H1 (cell line): ENCODE measurements at regions not wholly inside any gene's neighbourhood (a gene's known extent, or its start where the extent isn't known, plus 50 kb on each side); places are given as distances from the start of the nearest gene placed in this dataset.
A peak's percentile ranks its signal among the peaks of the same experiment; 100 is the strongest.

ENCODE experiments used
- CTCF ChIA-PET: fragments of 300-600 bp; sonication (Branson Sonifier 250); formaldehyde crosslinking; loops from one replicate; lab custom pipeline; 2021; ENCODE audit not compliant: partially characterized antibody; lab: Charles Lee
- POLR2A ChIA-PET: fragments of 300-600 bp; sonication (Branson Sonifier 250); formaldehyde crosslinking; loops from one replicate; lab custom pipeline; 2021; ENCODE audit warnings: inconsistent platforms; ENCODE audit not compliant: partially characterized antibody; lab: Charles Lee
- DNase-seq, 2 experiments: peaks; one replicate each; pipeline versions ENCODE4 v3.0.0 to v3.0.0-alpha.2; 2010 to 2022; ENCODE audit warnings: low spot score in 2 of 2, low read depth in 1 of 2, mixed read lengths in 1 of 2
- FAIRE-seq: peaks from 2 replicates; lab custom pipeline; 2011; peaks lifted over from hg19 to GRCh38; lab: Jason Lieb, UNC
- H2AFZ ChIP-seq: 2 replicates; pipeline ENCODE4 v1.8.1; 2012; ENCODE audit warnings: low read length, inconsistent platforms
- H2AK5ac ChIP-seq: 2 replicates; pipeline ENCODE4 v1.6.1; 2013; ENCODE audit warnings: low read depth, low read length
- H2BK120ac ChIP-seq: replicated peaks from 2 replicates; pipeline ENCODE3; 2013; ENCODE audit warnings: low read depth, low read length, inconsistent platforms
- H2BK12ac ChIP-seq: 2 replicates; pipeline ENCODE4 v1.6.1; 2013; ENCODE audit warnings: low read depth, low read length
- H2BK15ac ChIP-seq: 2 replicates; pipeline ENCODE4 v1.6.1; 2013; ENCODE audit warnings: low read length
- H2BK20ac ChIP-seq: 2 replicates; pipeline ENCODE4 v1.6.1; 2013; ENCODE audit warnings: low read length
- H2BK5ac ChIP-seq: 2 replicates; pipeline ENCODE4 v1.6.1; 2013; ENCODE audit warnings: low read depth, low read length
- H3K14ac ChIP-seq: 2 replicates; pipeline ENCODE4 v1.6.1; 2013; ENCODE audit warnings: inconsistent platforms; ENCODE audit not compliant: insufficient read length
- H3K18ac ChIP-seq: 2 replicates; pipeline ENCODE4 v1.6.1; 2013; ENCODE audit warnings: low read length; ENCODE audit errors: extremely low read depth
- H3K23ac ChIP-seq: 2 replicates; pipeline ENCODE4 v1.6.1; 2013; ENCODE audit warnings: inconsistent platforms; ENCODE audit not compliant: insufficient read length
- H3K23me2 ChIP-seq: 2 replicates; pipeline ENCODE4 v1.6.1; 2013; ENCODE audit warnings: low read depth, low read length
- H3K27ac ChIP-seq: 2 replicates; pipeline ENCODE4 v1.6.1; 2011; ENCODE audit warnings: low read depth, low read length, inconsistent platforms
- H3K27me3 ChIP-seq, 4 experiments: replicated peaks in 1 of 4; 1 replicate in 1 of 4; 2 replicates in 3 of 4; pipeline versions ENCODE4 v1.6.1 to v1.8.1; 2011 to 2013; ENCODE audit warnings: low read length in 3 of 4, mild to moderate bottlenecking in 3 of 4, inconsistent platforms in 2 of 4, mixed read lengths in 2 of 4, moderate library complexity in 1 of 4; ENCODE audit not compliant: control insufficient read depth in 3 of 4, insufficient read depth in 3 of 4; ENCODE audit errors: extremely low read depth in 1 of 4
- H3K36me3 ChIP-seq, 4 experiments: 2 replicates each; pipeline versions ENCODE4 v1.6.1 to v1.8.1; 2011 to 2013; ENCODE audit warnings: mild to moderate bottlenecking in 4 of 4, low read length in 3 of 4, moderate library complexity in 2 of 4, control low read depth in 1 of 4, inconsistent platforms in 1 of 4; ENCODE audit not compliant: insufficient read depth in 4 of 4, control insufficient read depth in 2 of 4
- H3K4ac ChIP-seq: replicated peaks from 2 replicates; pipeline ENCODE3; 2013; ENCODE audit warnings: low read length, low read depth, mixed read lengths, inconsistent platforms; ENCODE audit not compliant: insufficient read length
- H3K4me1 ChIP-seq, 4 experiments: replicated peaks in 1 of 4; 1 replicate in 1 of 4; 2 replicates in 3 of 4; pipeline versions ENCODE4 v1.6.1 to v1.8.1; 2011 to 2013; ENCODE audit warnings: low read length in 3 of 4, inconsistent platforms in 2 of 4, mixed read lengths in 1 of 4; ENCODE audit not compliant: insufficient read depth in 4 of 4, control insufficient read depth in 3 of 4
- H3K4me2 ChIP-seq, 2 experiments: 2 replicates each; pipeline versions ENCODE4 v1.6.1 to v1.8.1; 2011 to 2013; ENCODE audit warnings: low read depth in 2 of 2, low read length in 2 of 2, control low read depth in 1 of 2, inconsistent platforms in 1 of 2, mild to moderate bottlenecking in 1 of 2; ENCODE audit not compliant: insufficient read depth in 1 of 2
- H3K4me3 ChIP-seq, 4 experiments: fragments of 200-600, 300-600 bp in 1 of 4; sonication (generic), shearing (Covaris generic), sonication (Bioruptor Twin) in 1 of 4; 2 replicates each; pipeline versions ENCODE4 v1.5.1 to v1.8.1; 2011 to 2016; ENCODE audit warnings: low read length in 4 of 4, low read depth in 3 of 4, control low read depth in 2 of 4, inconsistent platforms in 2 of 4, mild to moderate bottlenecking in 2 of 4, mixed read lengths in 1 of 4, moderate library complexity in 1 of 4; ENCODE audit not compliant: insufficient read depth in 2 of 4; ENCODE audit errors: extremely low read depth in 1 of 4
- H3K56ac ChIP-seq: replicated peaks from 2 replicates; pipeline ENCODE3; 2013; ENCODE audit warnings: low read depth, mild to moderate bottlenecking, mixed read lengths, low read length, inconsistent platforms; ENCODE audit not compliant: insufficient read length
- H3K79me1 ChIP-seq: 2 replicates; pipeline ENCODE4 v1.6.1; 2013; ENCODE audit warnings: low read depth, low read length, control low read depth
- H3K79me2 ChIP-seq, 2 experiments: 2 replicates each; pipeline versions ENCODE4 v1.6.1 to v1.8.1; 2012 to 2013; ENCODE audit warnings: low read length in 2 of 2, mild to moderate bottlenecking in 2 of 2, inconsistent platforms in 1 of 2; ENCODE audit not compliant: insufficient read depth in 2 of 2, control insufficient read depth in 1 of 2
- H3K9ac ChIP-seq, 4 experiments: replicated peaks in 1 of 4; 1 replicate in 1 of 4; 2 replicates in 3 of 4; pipeline versions ENCODE4 v1.6.1 to v1.8.1; 2011 to 2013; ENCODE audit warnings: low read depth in 3 of 4, low read length in 3 of 4, control low read depth in 2 of 4, mild to moderate bottlenecking in 2 of 4, moderate library complexity in 2 of 4, inconsistent platforms in 1 of 4; ENCODE audit errors: extremely low read depth in 1 of 4
- H3K9me3 ChIP-seq, 2 experiments: 2 replicates each; pipeline versions ENCODE4 v1.6.1 to v1.8.1; 2012 to 2013; ENCODE audit warnings: mild to moderate bottlenecking in 2 of 2, moderate library complexity in 2 of 2, control low read depth in 1 of 2, inconsistent platforms in 1 of 2, low read depth in 1 of 2, low read length in 1 of 2, mixed read lengths in 1 of 2; ENCODE audit not compliant: insufficient read depth in 2 of 2
- H4K20me1 ChIP-seq, 2 experiments: replicated peaks in 1 of 2; 2 replicates each; pipeline versions ENCODE3 to v1.8.1; 2011 to 2013; ENCODE audit warnings: inconsistent platforms in 2 of 2, low read length in 2 of 2, mild to moderate bottlenecking in 1 of 2; ENCODE audit not compliant: insufficient read depth in 2 of 2, control insufficient read depth in 1 of 2
- H4K5ac ChIP-seq: 2 replicates; pipeline ENCODE4 v1.6.1; 2013; ENCODE audit warnings: low read length, low read depth, mixed read lengths, inconsistent platforms; ENCODE audit not compliant: insufficient read length
- H4K8ac ChIP-seq: 2 replicates; pipeline ENCODE4 v1.8.0; 2013; ENCODE audit warnings: mild to moderate bottlenecking, moderate library complexity, low read length, inconsistent platforms; ENCODE audit not compliant: insufficient read depth; ENCODE audit errors: extremely low read depth
- H4K91ac ChIP-seq: replicated peaks from 2 replicates; pipeline ENCODE3; 2013; ENCODE audit warnings: low read length, mixed read lengths, inconsistent platforms; ENCODE audit not compliant: insufficient read length
- CBX8 ChIP-seq: fragments of 300-800, 300-1000 bp; sonication (generic); IDR thresholded peaks from 2 replicates; pipeline ENCODE4 v1.7.1; 2016; ENCODE audit warnings: low read depth, low read length, borderline replicate concordance
- CREB1 ChIP-seq: IDR thresholded peaks from 2 replicates; pipeline ENCODE4 v1.6.1; 2012; ENCODE audit warnings: inconsistent platforms
- EGR1 ChIP-seq: IDR thresholded peaks from 2 replicates; pipeline ENCODE4 v1.6.1; 2011; ENCODE audit warnings: low read depth, low read length, borderline replicate concordance
- EP300 ChIP-seq, 2 experiments: IDR thresholded peaks; 1 replicate in 1 of 2; 2 replicates in 1 of 2; pipeline ENCODE4 v1.6.1; 2011 to 2012; ENCODE audit warnings: low read depth in 2 of 2, low read length in 2 of 2, mild to moderate bottlenecking in 2 of 2, borderline replicate concordance in 1 of 2, inconsistent platforms in 1 of 2, moderate library complexity in 1 of 2
- JUN ChIP-seq: IDR thresholded peaks from 2 replicates; pipeline ENCODE4 v1.6.1; 2011; ENCODE audit warnings: low read depth, mild to moderate bottlenecking, improper control_type of control experiment, low read length
- KDM1A ChIP-seq: fragments of 200-600, 300-600 bp; sonication (generic); IDR thresholded peaks from 2 replicates; pipeline ENCODE4 v1.7.1; 2016; ENCODE audit warnings: mild to moderate bottlenecking, low read length, borderline replicate concordance
- RNF2 ChIP-seq: fragments of 200-900, 300-1000 bp; sonication (generic); IDR thresholded peaks from 2 replicates; pipeline ENCODE4 v1.7.1; 2016; ENCODE audit warnings: borderline replicate concordance, low read depth, mild to moderate bottlenecking, antibody characterized with exemption, low read length; ENCODE audit not compliant: poor library complexity, severe bottlenecking; ENCODE audit errors: missing control alignments
- SP4 ChIP-seq: IDR thresholded peaks from 2 replicates; pipeline ENCODE4 v1.6.1; 2012; ENCODE audit warnings: low read length, inconsistent platforms
- SRF ChIP-seq: IDR thresholded peaks from 2 replicates; pipeline ENCODE4 v1.6.1; 2011; ENCODE audit warnings: mild to moderate bottlenecking, low read depth, low read length, moderate library complexity
- TAF1 ChIP-seq: IDR thresholded peaks from 2 replicates; pipeline ENCODE4 v1.6.1; 2011; ENCODE audit warnings: mild to moderate bottlenecking, low read depth, low read length
- TCF12 ChIP-seq: IDR thresholded peaks from 2 replicates; pipeline ENCODE4 v1.6.1; 2011; ENCODE audit warnings: low read depth, mild to moderate bottlenecking, low read length
- WGBS, 2 experiments: shearing (Covaris generic) in 1 of 2; methylation state at CpG; one replicate each; pipeline versions ENCODE4 v1.1.6 to v1.1.7; 2013 to 2015; ENCODE audit warnings: low lambda C conversion rate in 2 of 2, mixed read lengths in 2 of 2, inconsistent platforms in 1 of 2, low coverage in 1 of 2, missing lambda C conversion rate in 1 of 2; ENCODE audit not compliant: insufficient replicate concordance in 2 of 2, insufficient coverage in 1 of 2, insufficient read length in 1 of 2; ENCODE audit errors: extremely low coverage in 1 of 2, missing lambda C conversion rate in 1 of 2; 5-methylcytosine and 5-hydroxymethylcytosine counted together

DNA sequence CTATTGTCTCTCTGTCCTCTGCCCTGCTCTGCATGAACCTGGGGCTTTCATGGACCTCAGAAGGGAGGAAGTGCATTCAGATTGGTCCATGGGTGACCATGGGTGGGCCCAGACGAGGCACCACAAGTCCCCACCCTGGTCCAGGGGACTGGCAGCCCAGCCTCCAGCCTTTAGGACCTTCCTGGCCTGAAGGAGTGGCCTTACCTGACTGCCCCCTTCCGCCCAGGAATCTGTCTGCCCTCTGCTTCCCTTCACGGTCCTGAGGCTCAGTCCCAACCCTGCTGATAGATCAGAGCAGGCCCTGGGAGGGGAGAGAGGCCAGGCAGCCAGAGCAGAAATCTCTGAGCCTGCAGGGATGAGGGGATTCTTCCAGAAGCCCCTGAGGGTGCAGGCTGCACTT is 455.4 kb downstream of the PCDH18 start:
- Histone ChIP-seq H2AFZ (no peak overlapping the region), H4K91ac (no peak overlapping the region), H3K4ac (no peak overlapping the region), H3K9me3 (peaks cover 3 to 5% of the 10 kb centered on the region in 2 experiments; a peak in 1 of 4 replicates), H2BK20ac (no peak overlapping the region), H3K4me1 (no peaks in the 10 kb centered on the region), H2BK5ac (no peak overlapping the region), H3K27me3 (no peaks in the 10 kb centered on the region), H2BK12ac (no peak overlapping the region), H3K9ac (no peak overlapping the region; a peak in 1 of 7 replicates), H3K18ac (no peak overlapping the region), H2AK5ac (no peak overlapping the region), H3K79me2 (no peaks in the 10 kb centered on the region), H3K23ac (no peak overlapping the region), H2BK120ac (no peak overlapping the region), H3K4me3 (no peak overlapping the region), H3K27ac (no peak overlapping the region), H3K14ac (no peak overlapping the region), H2BK15ac (no peak overlapping the region), H3K4me2 (no peak overlapping the region), H4K5ac (no peak overlapping the region), H3K56ac (no peak overlapping the region), H3K23me2 (no peaks in the 10 kb centered on the region), H4K8ac (peak overlapping the region; percentile 85), H4K20me1 (no peaks in the 10 kb centered on the region), H3K36me3 (no peaks in the 10 kb centered on the region), H3K79me1 (no peaks in the 10 kb centered on the region)
- FAIRE-seq = no peak
- ChIA-PET CTCF (interaction anchor here (1.1 kb wide), 1 partner anchor 10 kb away, joined by 3 read pairs; no protein-coding TSS in a partner anchor), POLR2A (interaction anchor here (0.9 kb wide), 1 partner anchor 16 kb away, joined by 3 read pairs; no protein-coding TSS in a partner anchor)
- TF ChIP-seq CREB1 (no peak), SRF (no peak), EP300 (IDR thresholded peaks at IDR 0.05; ENCODE audit: borderline replicate concordance in 1 of 2, low read depth in 2 of 2, low read length in 2 of 2) (no peak), JUN (no peak), CBX8 (no peak), SP4 (no peak), KDM1A (no peak), TCF12 (no peak), TAF1 (no peak), RNF2 (no peak), EGR1 (no peak)
- no peak for DNase-seq
- WGBS, 2 experiments = 84% methylated on average over 3 of the region's 3 CpGs; no CpG with 5 or more reads in 1 of the 2 experiments
